ENCODE measurements at regions not wholly inside any gene's neighbourhood (a gene's known extent, or its start where the extent isn't known, plus 50 kb on each side); places are given as distances from the start of the nearest gene placed in this dataset.

DNA sequence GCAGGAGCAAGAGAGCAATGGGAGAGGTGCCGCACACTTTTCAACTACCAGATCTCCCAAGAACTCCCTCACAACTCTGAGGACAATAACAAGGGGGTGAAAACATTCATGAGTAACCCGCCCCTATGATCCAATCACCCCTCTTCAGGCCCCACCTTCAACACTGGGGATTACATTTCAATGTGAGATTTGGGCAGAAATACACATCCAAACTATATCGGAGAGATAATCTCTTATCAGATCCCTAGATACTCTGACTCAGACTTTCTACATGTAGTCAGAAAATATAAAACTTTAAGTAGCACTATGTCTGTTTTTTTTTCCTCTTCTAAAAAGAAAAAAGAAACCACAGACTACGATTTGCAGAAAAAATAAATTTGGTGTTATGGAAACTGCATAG, 1595.9 kb upstream of the NUDT12 start:
- Histone ChIP-seq H2AFZ (ENCODE audit: low read depth) (no peak overlapping the region), H3K4me2 (no peak overlapping the region), H3K36me3 (replicated peaks in 1 of 2; ENCODE audit: control insufficient read depth in 1 of 2, insufficient read depth in 2 of 2, low read length in 1 of 2) (no peaks in the 10 kb centered on the region), H3K27me3 (ENCODE audit: insufficient read depth) (no peaks in the 10 kb centered on the region), H3K4me1 (ENCODE audit: control insufficient read depth in 1 of 2, insufficient read depth in 2 of 2, low read depth in 1 of 2, low read length in 1 of 2) (no peaks in the 10 kb centered on the region), H3K79me2 (ENCODE audit: insufficient read depth) (no peaks in the 10 kb centered on the region), H4K20me1 (ENCODE audit: insufficient read depth) (no peaks in the 10 kb centered on the region), H3F3A (replicated peaks; ENCODE audit: insufficient read depth) (no peaks in the 10 kb centered on the region), H3K9ac (no peak overlapping the region), H3K27ac (ENCODE audit: low read depth in 2 of 2, low read length in 1 of 2) (no peak overlapping the region), H3K4me3 (ENCODE audit: low read depth in 2 of 2, low read length in 1 of 2) (no peak overlapping the region), H3K9me3 (no peaks in the 10 kb centered on the region), H3K9me2 (no peaks in the 10 kb centered on the region)
- POLR2A ChIA-PET = no interaction called here
- 50% methylated on average over 4 of the region's 4 CpGs for WGBS (ENCODE audit: low lambda C conversion rate)
- TF ChIP-seq ELF1 (IDR thresholded peaks at IDR 0.05) = no peak
- no peak for TF ChIP-seq POLR2AphosphoS5 (IDR thresholded peaks at IDR 0.05; ENCODE audit: low read depth, low read length)
- TF ChIP-seq, protein P1, sequence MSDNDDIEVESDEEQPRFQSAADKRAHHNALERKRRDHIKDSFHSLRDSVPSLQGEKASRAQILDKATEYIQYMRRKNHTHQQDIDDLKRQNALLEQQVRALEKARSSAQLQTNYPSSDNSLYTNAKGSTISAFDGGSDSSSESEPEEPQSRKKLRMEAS (IDR thresholded peaks at IDR 0.05; ENCODE audit: low read depth) = no peak
- TF ChIP-seq, protein P2, sequence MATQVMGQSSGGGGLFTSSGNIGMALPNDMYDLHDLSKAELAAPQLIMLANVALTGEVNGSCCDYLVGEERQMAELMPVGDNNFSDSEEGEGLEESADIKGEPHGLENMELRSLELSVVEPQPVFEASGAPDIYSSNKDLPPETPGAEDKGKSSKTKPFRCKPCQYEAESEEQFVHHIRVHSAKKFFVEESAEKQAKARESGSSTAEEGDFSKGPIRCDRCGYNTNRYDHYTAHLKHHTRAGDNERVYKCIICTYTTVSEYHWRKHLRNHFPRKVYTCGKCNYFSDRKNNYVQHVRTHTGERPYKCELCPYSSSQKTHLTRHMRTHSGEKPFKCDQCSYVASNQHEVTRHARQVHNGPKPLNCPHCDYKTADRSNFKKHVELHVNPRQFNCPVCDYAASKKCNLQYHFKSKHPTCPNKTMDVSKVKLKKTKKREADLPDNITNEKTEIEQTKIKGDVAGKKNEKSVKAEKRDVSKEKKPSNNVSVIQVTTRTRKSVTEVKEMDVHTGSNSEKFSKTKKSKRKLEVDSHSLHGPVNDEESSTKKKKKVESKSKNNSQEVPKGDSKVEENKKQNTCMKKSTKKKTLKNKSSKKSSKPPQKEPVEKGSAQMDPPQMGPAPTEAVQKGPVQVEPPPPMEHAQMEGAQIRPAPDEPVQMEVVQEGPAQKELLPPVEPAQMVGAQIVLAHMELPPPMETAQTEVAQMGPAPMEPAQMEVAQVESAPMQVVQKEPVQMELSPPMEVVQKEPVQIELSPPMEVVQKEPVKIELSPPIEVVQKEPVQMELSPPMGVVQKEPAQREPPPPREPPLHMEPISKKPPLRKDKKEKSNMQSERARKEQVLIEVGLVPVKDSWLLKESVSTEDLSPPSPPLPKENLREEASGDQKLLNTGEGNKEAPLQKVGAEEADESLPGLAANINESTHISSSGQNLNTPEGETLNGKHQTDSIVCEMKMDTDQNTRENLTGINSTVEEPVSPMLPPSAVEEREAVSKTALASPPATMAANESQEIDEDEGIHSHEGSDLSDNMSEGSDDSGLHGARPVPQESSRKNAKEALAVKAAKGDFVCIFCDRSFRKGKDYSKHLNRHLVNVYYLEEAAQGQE (IDR thresholded peaks at IDR 0.05; ENCODE audit: low read depth, low read length) = no peak
- DNase-seq = no peak
- CTCF ChIA-PET = no interaction called here

DNA sequence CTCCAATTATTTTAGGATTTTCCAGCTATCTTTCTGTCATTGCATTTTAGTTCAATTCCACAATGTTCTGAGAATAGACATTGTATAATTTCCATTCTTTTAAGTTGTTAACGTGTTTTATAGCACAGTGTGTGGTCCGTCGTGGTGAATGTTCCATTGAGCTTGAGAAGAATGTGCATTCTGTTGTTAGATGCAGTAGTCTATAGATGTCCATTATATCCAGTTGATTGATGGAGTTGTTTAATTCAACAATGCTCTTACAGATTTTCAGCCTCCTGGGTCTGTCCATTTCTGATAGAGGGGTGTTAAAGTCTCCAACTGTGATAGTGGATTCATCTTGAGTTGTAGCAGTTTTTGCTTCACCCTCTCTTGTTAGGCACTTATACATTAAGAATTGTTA, 1587.7 kb upstream of the NUDT12 start:
- no peaks in the 10 kb centered on the region for H3K79me2 ChIP-seq (ENCODE audit: insufficient read depth)
- no peak overlapping the region for H3K27ac ChIP-seq (ENCODE audit: low read depth in 2 of 2, low read length in 1 of 2)
- H3K4me3 ChIP-seq (ENCODE audit: low read depth in 2 of 2, low read length in 1 of 2) = no peak overlapping the region
- TF ChIP-seq RXRA (IDR thresholded peaks at IDR 0.05; ENCODE audit: borderline replicate concordance, low read depth) = no peak
- no peak for TF ChIP-seq MEF2A (IDR thresholded peaks at IDR 0.05; ENCODE audit: borderline replicate concordance, low read depth)
- TF ChIP-seq JUND (IDR thresholded peaks at IDR 0.05) = no peak
- H3K36me3 ChIP-seq (replicated peaks in 1 of 2; ENCODE audit: control insufficient read depth in 1 of 2, insufficient read depth in 2 of 2, low read length in 1 of 2) = no peaks in the 10 kb centered on the region
- ChIA-PET CTCF (no interaction called here), POLR2A (no interaction called here)
- no peaks in the 10 kb centered on the region for H4K20me1 ChIP-seq (ENCODE audit: insufficient read depth)
- no peaks in the 10 kb centered on the region for H3K9me3 ChIP-seq
- 64% methylated on average over 3 of the region's 3 CpGs for WGBS (ENCODE audit: low lambda C conversion rate)
- no peak overlapping the region for H2AFZ ChIP-seq (ENCODE audit: low read depth)
- no peaks in the 10 kb centered on the region for H3K4me1 ChIP-seq (ENCODE audit: control insufficient read depth in 1 of 2, insufficient read depth in 2 of 2, low read depth in 1 of 2, low read length in 1 of 2)
- no peaks in the 10 kb centered on the region for H3K27me3 ChIP-seq (ENCODE audit: insufficient read depth)
- no peak overlapping the region for H3K9ac ChIP-seq
- H3F3A ChIP-seq (replicated peaks; ENCODE audit: insufficient read depth) = no peaks in the 10 kb centered on the region
- no peak for DNase-seq
- H3K9me2 ChIP-seq = no peaks in the 10 kb centered on the region
- H3K4me2 ChIP-seq = no peak overlapping the region

DNA sequence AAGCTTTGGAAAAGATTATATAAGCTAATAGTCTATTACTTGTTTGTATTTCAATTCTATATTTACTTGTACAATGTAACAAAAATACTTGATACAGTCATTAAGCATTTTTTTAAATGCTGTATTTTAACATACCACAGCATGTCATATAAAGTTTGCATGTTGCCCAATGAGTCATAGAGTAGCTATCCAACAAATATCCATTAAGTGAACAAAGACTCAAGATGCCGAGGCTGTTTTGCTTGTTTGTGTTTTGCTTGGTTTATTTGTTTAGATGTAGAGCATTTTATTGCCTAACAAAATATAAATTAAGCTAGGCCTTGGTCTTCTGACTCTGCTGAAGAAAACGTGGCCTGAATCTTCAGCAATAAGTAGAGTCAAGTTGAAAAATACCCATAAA, 1584.3 kb upstream of the NUDT12 start:
- POLR2A ChIA-PET = no interaction called here
- H3K9me3 ChIP-seq = no peaks in the 10 kb centered on the region; the same call in 1 of the 2 replicates
- no peaks in the 10 kb centered on the region for H3K36me3 ChIP-seq (replicated peaks in 1 of 2; ENCODE audit: control insufficient read depth in 1 of 2, insufficient read depth in 2 of 2, low read length in 1 of 2)
- H3F3A ChIP-seq (replicated peaks; ENCODE audit: insufficient read depth) = no peaks in the 10 kb centered on the region
- no peak overlapping the region for H3K4me3 ChIP-seq (ENCODE audit: low read depth in 2 of 2, low read length in 1 of 2)
- H3K27ac ChIP-seq (ENCODE audit: low read depth in 2 of 2, low read length in 1 of 2) = no peak overlapping the region
- WGBS (ENCODE audit: low lambda C conversion rate) = 48% methylated on average over 2 of the region's 2 CpGs
- H3K4me2 ChIP-seq = no peak overlapping the region
- H3K9me2 ChIP-seq = no peaks in the 10 kb centered on the region
- H2AFZ ChIP-seq (ENCODE audit: low read depth) = no peak overlapping the region
- H3K79me2 ChIP-seq (ENCODE audit: insufficient read depth) = no peaks in the 10 kb centered on the region
- H3K27me3 ChIP-seq (ENCODE audit: insufficient read depth) = no peaks in the 10 kb centered on the region
- CTCF ChIA-PET = interaction anchor here (1.5 kb wide), 1 partner anchor 1338 kb away, joined by 5 read pairs; no protein-coding TSS in a partner anchor
- no peak for DNase-seq
- no peaks in the 10 kb centered on the region for H3K4me1 ChIP-seq (ENCODE audit: control insufficient read depth in 1 of 2, insufficient read depth in 2 of 2, low read depth in 1 of 2, low read length in 1 of 2)
- H3K9ac ChIP-seq = no peak overlapping the region
- no peaks in the 10 kb centered on the region for H4K20me1 ChIP-seq (ENCODE audit: insufficient read depth)
- no peak for TF ChIP-seq EP300 (IDR thresholded peaks at IDR 0.05; ENCODE audit: borderline replicate concordance in 1 of 2, low read depth in 1 of 2, low read length in 1 of 2)
- no peak for TF ChIP-seq YY1 (IDR thresholded peaks at IDR 0.05; ENCODE audit: low read depth)
- no peak for TF ChIP-seq FOSL2 (IDR thresholded peaks at IDR 0.05; ENCODE audit: borderline replicate concordance, low read depth)
- no peak for TF ChIP-seq GABPA (IDR thresholded peaks at IDR 0.05; ENCODE audit: low read depth)
- TF ChIP-seq, protein P1 (IDR thresholded peaks at IDR 0.05; ENCODE audit: low read depth) = no peak
- no peak for TF ChIP-seq EZH2phosphoT487 (IDR thresholded peaks at IDR 0.05; ENCODE audit: borderline replicate concordance, low read depth)
- TF ChIP-seq, protein P3, sequence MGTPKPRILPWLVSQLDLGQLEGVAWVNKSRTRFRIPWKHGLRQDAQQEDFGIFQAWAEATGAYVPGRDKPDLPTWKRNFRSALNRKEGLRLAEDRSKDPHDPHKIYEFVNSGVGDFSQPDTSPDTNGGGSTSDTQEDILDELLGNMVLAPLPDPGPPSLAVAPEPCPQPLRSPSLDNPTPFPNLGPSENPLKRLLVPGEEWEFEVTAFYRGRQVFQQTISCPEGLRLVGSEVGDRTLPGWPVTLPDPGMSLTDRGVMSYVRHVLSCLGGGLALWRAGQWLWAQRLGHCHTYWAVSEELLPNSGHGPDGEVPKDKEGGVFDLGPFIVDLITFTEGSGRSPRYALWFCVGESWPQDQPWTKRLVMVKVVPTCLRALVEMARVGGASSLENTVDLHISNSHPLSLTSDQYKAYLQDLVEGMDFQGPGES (IDR thresholded peaks at IDR 0.05; ENCODE audit: low read depth, low read length) = no peak
- TF ChIP-seq, protein P4, sequence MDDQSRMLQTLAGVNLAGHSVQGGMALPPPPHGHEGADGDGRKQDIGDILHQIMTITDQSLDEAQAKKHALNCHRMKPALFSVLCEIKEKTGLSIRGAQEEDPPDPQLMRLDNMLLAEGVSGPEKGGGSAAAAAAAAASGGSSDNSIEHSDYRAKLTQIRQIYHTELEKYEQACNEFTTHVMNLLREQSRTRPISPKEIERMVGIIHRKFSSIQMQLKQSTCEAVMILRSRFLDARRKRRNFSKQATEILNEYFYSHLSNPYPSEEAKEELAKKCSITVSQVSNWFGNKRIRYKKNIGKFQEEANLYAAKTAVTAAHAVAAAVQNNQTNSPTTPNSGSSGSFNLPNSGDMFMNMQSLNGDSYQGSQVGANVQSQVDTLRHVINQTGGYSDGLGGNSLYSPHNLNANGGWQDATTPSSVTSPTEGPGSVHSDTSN (IDR thresholded peaks at IDR 0.05) = no peak
- no peak for TF ChIP-seq POLR2AphosphoS5 (IDR thresholded peaks at IDR 0.05; ENCODE audit: low read depth, low read length)
- TF ChIP-seq, protein P5, sequence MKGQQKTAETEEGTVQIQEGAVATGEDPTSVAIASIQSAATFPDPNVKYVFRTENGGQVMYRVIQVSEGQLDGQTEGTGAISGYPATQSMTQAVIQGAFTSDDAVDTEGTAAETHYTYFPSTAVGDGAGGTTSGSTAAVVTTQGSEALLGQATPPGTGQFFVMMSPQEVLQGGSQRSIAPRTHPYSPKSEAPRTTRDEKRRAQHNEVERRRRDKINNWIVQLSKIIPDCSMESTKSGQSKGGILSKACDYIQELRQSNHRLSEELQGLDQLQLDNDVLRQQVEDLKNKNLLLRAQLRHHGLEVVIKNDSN (IDR thresholded peaks at IDR 0.05; ENCODE audit: borderline replicate concordance, low read depth) = no peak
- no peak for TF ChIP-seq MEF2A (IDR thresholded peaks at IDR 0.05; ENCODE audit: borderline replicate concordance, low read depth)
- TF ChIP-seq CHD2 (IDR thresholded peaks at IDR 0.05; ENCODE audit: low read length, partially characterized antibody) = no peak
